ENCODE measurements at regions not wholly inside any gene's neighbourhood (a gene's known extent, or its start where the extent isn't known, plus 50 kb on each side); places are given as distances from the start of the nearest gene placed in this dataset.

GRCh38 chr7:149680331-149681025 lies 92.9 kb downstream of the ZNF467 start:
- TF ChIP-seq CTCF (IDR thresholded peaks at IDR 0.05; ENCODE audit: borderline replicate concordance, extremely low read depth, low read length, poor library complexity, severe bottlenecking) (no peak), EZH2 (IDR thresholded peaks at IDR 0.05; ENCODE audit: borderline replicate concordance, low read depth, low read length, severe bottlenecking) (no peak)

Measured in DND-41 (cell line).